ENCODE measurements at regions not wholly inside any gene's neighbourhood (a gene's known extent, or its start where the extent isn't known, plus 50 kb on each side); places are given as distances from the start of the nearest gene placed in this dataset.

DNA sequence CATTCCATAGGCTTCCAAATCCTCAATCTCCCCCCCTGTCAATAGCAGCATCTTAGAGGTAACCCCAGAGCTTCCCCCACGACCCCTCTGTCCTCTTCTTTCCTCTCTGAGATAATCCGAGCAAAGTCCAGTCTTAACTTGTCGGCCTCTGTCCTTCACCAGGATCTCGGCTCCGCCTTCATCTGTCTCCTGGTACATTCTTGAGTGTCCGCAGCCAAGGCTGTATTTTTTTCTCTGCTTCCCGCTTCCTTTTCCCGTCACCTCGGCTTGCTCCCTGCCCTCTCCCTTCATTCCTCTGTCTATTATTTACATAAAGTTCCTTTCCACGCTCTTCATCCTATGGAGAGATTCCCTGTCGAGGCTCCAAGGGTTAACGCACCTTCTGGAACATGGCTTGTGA is 153.9 kb upstream of the GSC start:
- Histone ChIP-seq H3K4me3 (ENCODE audit: low read depth, low read length) (no peak overlapping the region), H3K27me3 (ENCODE audit: control insufficient read depth, insufficient read depth, low read length) (no peaks in the 10 kb centered on the region), H3K9me3 (ENCODE audit: control insufficient read depth, insufficient read depth, low read length) (no peaks in the 10 kb centered on the region), H3K36me3 (ENCODE audit: control insufficient read depth, insufficient read depth, low read length) (no peaks in the 10 kb centered on the region), H3K4me1 (ENCODE audit: control insufficient read depth, insufficient read depth, low read length) (no peaks in the 10 kb centered on the region), H3K9ac (ENCODE audit: low read depth, low read length) (no peak overlapping the region), H3K27ac (ENCODE audit: low read depth, low read length) (no peak overlapping the region)

DNA sequence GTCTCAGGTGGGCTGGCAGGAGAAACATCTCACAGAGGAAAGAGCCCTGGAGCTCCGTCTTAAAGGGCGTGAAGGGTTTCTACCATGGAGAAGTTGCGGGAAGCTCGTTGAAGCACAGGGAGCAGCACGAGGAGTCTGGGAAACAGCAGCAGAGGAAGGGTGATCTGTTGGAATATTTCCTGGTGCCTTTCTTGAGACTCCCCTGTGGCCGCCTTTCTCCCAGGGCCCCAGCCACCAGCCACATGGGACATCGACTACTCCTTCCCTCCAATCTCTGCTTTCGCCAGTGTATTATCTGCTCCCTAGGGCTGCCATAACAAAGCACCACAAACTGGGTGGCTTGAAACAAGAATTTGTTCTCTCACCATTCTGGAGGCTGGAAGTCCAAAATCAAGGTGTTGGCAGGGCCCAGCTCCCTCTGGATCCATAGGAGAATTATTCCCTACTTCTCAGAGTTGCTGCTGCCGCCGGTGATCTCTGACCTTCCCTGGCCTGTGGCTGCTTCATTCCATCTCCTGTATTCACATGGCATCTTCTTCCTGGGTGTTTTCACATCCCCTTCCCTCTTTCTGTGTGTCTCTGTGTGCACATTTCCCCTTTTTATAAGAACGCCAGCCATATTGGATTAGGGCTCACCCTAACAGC is 152.8 kb upstream of the GSC start:
- H3K4me1 ChIP-seq (ENCODE audit: control insufficient read depth, insufficient read depth, low read length), result no peaks in the 10 kb centered on the region
- H3K9ac ChIP-seq (ENCODE audit: low read depth, low read length), result no peak overlapping the region
- no peak overlapping the region for H3K4me3 ChIP-seq (ENCODE audit: low read depth, low read length)
- H3K27me3 ChIP-seq (ENCODE audit: control insufficient read depth, insufficient read depth, low read length), result no peaks in the 10 kb centered on the region
- H3K9me3 ChIP-seq (ENCODE audit: control insufficient read depth, insufficient read depth, low read length), result no peaks in the 10 kb centered on the region
- H3K27ac ChIP-seq (ENCODE audit: low read depth, low read length), result no peak overlapping the region
- no peaks in the 10 kb centered on the region for H3K36me3 ChIP-seq (ENCODE audit: control insufficient read depth, insufficient read depth, low read length)

DNA sequence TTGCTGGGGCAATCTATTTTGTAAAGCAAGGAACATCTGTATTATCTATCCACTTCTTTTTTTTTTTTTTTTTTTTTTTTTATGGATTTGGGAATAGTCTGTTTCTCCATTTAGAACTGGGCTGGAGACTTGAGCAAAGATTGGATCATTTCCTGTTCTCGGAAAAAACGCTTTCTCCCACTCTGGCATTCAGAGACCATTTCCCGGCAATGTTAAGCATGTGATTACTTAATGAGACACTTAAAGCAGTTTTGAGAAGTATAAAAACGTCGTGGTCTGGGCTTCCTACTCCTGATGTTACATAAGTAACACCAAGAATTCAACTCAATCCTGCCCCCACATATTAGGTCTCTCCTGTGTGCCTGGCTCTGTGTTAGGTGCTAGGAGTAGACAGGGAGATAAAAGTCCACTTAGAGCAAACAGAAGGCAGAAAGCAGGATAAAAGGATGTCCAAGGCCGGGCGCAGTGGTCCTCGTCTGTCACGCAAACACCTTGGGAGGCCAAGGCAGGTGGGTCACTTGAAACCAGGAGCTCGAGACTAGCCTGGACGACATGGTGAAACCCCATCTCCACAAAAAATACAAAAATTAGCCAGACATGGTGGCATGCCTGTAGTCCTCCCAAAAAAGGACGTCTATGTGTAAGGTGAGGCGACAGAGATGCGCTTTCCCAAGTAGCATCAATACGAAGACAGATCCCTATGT is 152.1 kb upstream of the GSC start:
- Histone ChIP-seq H3K9me3 (ENCODE audit: control insufficient read depth, insufficient read depth, low read length) (no peaks in the 10 kb centered on the region), H3K4me1 (ENCODE audit: control insufficient read depth, insufficient read depth, low read length) (no peaks in the 10 kb centered on the region), H3K36me3 (ENCODE audit: control insufficient read depth, insufficient read depth, low read length) (no peaks in the 10 kb centered on the region), H3K4me3 (ENCODE audit: low read depth, low read length) (no peak overlapping the region), H3K9ac (ENCODE audit: low read depth, low read length) (no peak overlapping the region), H3K27me3 (ENCODE audit: control insufficient read depth, insufficient read depth, low read length) (no peaks in the 10 kb centered on the region), H3K27ac (ENCODE audit: low read depth, low read length) (no peak overlapping the region)

DNA sequence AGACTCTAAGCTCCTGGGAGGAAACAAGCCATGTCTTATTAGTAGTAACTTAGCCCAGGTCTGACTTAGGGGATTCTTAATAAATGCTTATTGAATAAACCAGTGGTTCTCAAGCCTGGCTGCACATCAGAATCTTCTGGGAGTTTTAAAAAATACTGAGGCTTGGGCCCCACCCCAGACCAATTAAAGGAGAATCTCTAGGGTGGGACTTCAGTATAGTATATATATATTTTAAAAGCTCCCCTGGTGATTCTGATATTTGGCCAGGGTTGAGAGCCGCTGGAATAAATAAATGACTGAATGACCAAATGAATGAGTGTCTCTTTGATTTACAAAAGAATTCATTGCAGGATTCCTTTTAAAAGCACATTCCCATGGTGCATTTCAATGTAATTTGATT is 151.5 kb upstream of the GSC start:
- Histone ChIP-seq H3K27me3 (ENCODE audit: control insufficient read depth, insufficient read depth, low read length) (no peaks in the 10 kb centered on the region), H3K27ac (ENCODE audit: low read depth, low read length) (no peak overlapping the region), H3K9ac (ENCODE audit: low read depth, low read length) (no peak overlapping the region), H3K4me3 (ENCODE audit: low read depth, low read length) (no peak overlapping the region), H3K36me3 (ENCODE audit: control insufficient read depth, insufficient read depth, low read length) (no peaks in the 10 kb centered on the region), H3K4me1 (ENCODE audit: control insufficient read depth, insufficient read depth, low read length) (no peaks in the 10 kb centered on the region), H3K9me3 (ENCODE audit: control insufficient read depth, insufficient read depth, low read length) (no peaks in the 10 kb centered on the region)

DNA sequence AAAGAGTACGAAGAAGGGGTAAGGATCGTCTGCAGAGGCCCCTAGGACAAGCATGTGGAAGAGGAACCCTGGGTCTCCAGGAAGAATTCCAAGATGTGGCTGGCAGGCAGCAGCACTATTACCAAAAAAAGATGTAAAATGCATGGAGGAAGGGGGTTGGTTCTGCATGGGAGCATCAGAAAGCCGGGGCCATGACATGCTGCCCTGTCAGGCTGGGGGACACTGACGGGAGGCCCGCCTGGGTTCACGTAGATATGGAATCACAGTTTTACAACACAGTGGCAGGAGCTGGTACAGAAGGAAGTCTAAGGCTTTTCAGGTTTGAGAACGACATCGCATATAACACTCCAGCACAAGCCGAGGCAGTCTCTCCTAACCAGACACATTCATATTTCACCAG is 150.0 kb upstream of the GSC start:
- H3K27me3 ChIP-seq (ENCODE audit: control insufficient read depth, insufficient read depth, low read length), result no peaks in the 10 kb centered on the region
- H3K36me3 ChIP-seq (ENCODE audit: control insufficient read depth, insufficient read depth, low read length), result no peaks in the 10 kb centered on the region
- no peaks in the 10 kb centered on the region for H3K9me3 ChIP-seq (ENCODE audit: control insufficient read depth, insufficient read depth, low read length)
- no peak overlapping the region for H3K4me3 ChIP-seq (ENCODE audit: low read depth, low read length)
- H3K9ac ChIP-seq (ENCODE audit: low read depth, low read length), result no peak overlapping the region
- H3K27ac ChIP-seq (ENCODE audit: low read depth, low read length), result no peak overlapping the region
- H3K4me1 ChIP-seq (ENCODE audit: control insufficient read depth, insufficient read depth, low read length), result no peaks in the 10 kb centered on the region

DNA sequence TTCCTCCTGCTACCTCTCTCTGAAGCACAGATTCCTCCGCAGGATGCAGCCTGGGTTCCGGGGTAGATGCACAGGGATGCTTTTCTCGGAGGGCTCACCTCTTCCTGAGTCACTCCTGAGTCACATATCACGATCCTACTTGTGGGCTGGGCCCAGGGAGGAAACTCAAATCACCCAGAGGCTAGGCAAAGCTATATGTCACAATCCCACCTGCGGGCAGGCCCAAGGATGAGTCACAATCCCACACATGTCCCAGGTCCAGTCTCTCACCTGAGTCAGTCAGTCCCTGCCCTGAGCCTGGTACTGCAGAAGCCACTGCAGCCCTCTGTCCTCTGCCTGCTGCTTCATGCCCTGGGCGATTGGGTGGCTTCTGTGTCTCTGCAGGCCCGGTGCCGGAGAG is 149.0 kb upstream of the GSC start:
- Histone ChIP-seq H3K4me1 (ENCODE audit: control insufficient read depth, insufficient read depth, low read length) (no peaks in the 10 kb centered on the region), H3K27ac (ENCODE audit: low read depth, low read length) (no peak overlapping the region), H3K27me3 (ENCODE audit: control insufficient read depth, insufficient read depth, low read length) (no peaks in the 10 kb centered on the region), H3K9ac (ENCODE audit: low read depth, low read length) (no peak overlapping the region), H3K4me3 (ENCODE audit: low read depth, low read length) (no peak overlapping the region), H3K36me3 (ENCODE audit: control insufficient read depth, insufficient read depth, low read length) (no peaks in the 10 kb centered on the region), H3K9me3 (ENCODE audit: control insufficient read depth, insufficient read depth, low read length) (no peaks in the 10 kb centered on the region)

DNA sequence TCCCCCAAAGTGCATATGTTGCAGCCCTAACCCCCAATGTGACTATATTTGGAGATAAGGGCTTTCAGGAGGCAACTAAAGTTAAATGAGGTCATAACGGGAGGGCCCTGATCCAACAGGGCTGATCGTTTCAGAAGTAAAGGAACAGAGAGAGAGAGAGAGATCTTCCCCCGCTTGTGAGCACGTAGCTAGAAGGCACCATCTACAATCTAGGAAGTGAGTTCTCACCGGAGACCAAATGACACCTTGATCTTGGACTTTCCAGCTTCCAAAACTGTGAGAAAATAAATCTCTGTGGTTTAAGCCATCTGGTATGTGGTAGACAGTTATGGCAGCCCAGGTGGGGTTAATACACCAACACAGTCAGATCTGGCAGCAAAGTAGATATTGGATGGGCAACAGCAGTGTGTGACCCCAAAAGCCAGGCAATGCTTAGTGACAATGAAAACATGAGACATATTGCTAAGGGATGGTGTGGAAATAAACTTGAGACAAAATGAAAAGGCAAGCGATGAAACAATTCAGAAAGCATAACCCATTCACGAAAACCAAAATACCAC is 147.2 kb upstream of the GSC start:
- Histone ChIP-seq H3K36me3 (ENCODE audit: control insufficient read depth, insufficient read depth, low read length) (no peaks in the 10 kb centered on the region), H3K9me3 (ENCODE audit: control insufficient read depth, insufficient read depth, low read length) (no peaks in the 10 kb centered on the region), H3K4me3 (ENCODE audit: low read depth, low read length) (no peak overlapping the region), H3K27me3 (ENCODE audit: control insufficient read depth, insufficient read depth, low read length) (no peaks in the 10 kb centered on the region), H3K27ac (ENCODE audit: low read depth, low read length) (no peak overlapping the region), H3K4me1 (ENCODE audit: control insufficient read depth, insufficient read depth, low read length) (no peaks in the 10 kb centered on the region), H3K9ac (ENCODE audit: low read depth, low read length) (no peak overlapping the region)

DNA sequence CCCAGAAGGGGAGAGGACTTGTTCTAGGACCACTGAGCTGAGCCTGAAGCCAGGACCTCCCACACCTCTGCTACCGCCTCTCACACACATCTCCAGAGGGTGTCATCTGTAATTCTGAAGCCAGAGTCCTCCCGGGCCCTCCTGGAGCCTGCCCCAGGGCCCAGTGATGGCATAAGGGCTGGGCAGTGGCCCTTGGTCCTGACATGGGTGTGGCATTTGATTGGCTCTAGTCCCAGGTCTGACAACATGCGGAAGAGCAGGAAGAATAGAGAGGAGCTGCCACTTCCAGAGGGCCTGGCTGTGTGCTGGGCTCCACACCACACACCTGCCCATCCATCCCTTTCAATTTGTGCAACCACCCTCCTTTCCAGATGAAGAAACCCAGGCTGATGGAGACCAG is 144.3 kb upstream of the GSC start:
- Histone ChIP-seq H3K4me1 (ENCODE audit: control insufficient read depth, insufficient read depth, low read length) (no peaks in the 10 kb centered on the region), H3K27ac (ENCODE audit: low read depth, low read length) (no peak overlapping the region), H3K36me3 (ENCODE audit: control insufficient read depth, insufficient read depth, low read length) (no peaks in the 10 kb centered on the region), H3K27me3 (ENCODE audit: control insufficient read depth, insufficient read depth, low read length) (no peaks in the 10 kb centered on the region), H3K9me3 (ENCODE audit: control insufficient read depth, insufficient read depth, low read length) (no peaks in the 10 kb centered on the region), H3K4me3 (ENCODE audit: low read depth, low read length) (no peak overlapping the region), H3K9ac (ENCODE audit: low read depth, low read length) (no peak overlapping the region)

DNA sequence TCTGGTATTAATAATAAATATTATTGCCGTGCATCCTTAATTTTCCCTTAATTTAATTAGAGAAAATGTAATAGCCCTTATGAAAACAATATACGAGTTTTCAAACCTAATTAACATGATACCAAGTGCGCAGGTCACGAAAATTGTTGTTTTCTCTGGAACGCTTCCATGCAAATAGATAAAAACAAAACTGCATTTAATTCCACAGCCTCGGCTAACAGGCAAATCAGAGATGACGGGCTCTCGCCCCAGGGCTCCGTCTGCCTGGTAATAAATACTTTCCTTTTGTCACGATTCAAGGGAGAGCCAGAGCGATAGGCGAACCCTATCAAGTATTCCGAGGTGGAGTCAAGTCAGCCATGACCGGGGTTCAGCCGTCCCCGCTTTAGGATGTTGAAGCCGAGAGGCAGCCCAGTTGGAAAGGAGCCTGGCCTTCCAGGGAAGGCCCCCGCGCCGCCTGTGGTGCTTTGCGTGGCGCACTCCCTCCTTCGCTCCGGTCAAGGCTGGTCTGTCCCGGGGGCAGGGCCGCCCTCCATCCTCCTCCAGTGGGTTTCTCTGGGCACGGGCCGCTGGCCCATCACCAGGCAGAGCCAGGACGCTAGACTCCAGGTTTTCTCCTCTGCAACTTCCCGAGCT is 137.8 kb upstream of the GSC start:
- Histone ChIP-seq H3K36me3 (ENCODE audit: control insufficient read depth, insufficient read depth, low read length) (no peaks in the 10 kb centered on the region), H3K4me3 (ENCODE audit: low read depth, low read length) (no peak overlapping the region), H3K27ac (ENCODE audit: low read depth, low read length) (no peak overlapping the region), H3K27me3 (ENCODE audit: control insufficient read depth, insufficient read depth, low read length) (peaks cover 23% of the 10 kb centered on the region), H3K9me3 (ENCODE audit: control insufficient read depth, insufficient read depth, low read length) (no peaks in the 10 kb centered on the region), H3K4me1 (ENCODE audit: control insufficient read depth, insufficient read depth, low read length) (peaks cover 5% of the 10 kb centered on the region; the same call in 1 of the 2 replicates), H3K9ac (ENCODE audit: low read depth, low read length) (no peak overlapping the region)

DNA sequence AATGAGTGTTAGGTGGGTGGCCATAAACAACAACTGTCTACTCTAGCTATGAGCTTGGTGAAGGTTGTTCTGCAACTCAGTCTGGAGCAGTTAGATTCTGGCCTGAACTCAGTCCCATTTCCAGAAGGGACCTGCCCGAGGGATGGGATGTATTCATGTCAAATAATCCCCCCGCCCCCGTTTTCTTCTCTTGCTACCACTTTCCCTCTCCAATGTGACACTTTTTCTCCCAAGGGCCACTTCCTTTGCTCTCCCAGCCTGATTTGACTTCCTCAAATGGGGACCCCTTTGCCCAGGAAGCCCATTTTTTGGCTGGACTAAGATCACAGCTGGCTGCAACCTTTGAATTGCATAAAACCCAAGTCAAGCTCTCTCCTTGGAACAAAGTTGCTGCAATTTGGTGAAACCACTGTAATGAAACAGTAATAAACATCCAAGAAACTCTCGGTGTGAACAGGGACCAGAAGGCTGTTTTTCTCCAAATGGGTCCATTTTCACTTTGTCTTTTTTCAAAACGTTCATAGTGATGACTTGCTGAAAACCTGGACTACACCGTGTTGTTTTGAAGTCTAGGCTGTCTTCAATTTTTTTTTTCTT is 137.2 kb upstream of the GSC start:
- Histone ChIP-seq H3K9me3 (ENCODE audit: control insufficient read depth, insufficient read depth, low read length) (no peaks in the 10 kb centered on the region), H3K27me3 (ENCODE audit: control insufficient read depth, insufficient read depth, low read length) (peaks cover 29% of the 10 kb centered on the region), H3K27ac (ENCODE audit: low read depth, low read length) (no peak overlapping the region), H3K36me3 (ENCODE audit: control insufficient read depth, insufficient read depth, low read length) (no peaks in the 10 kb centered on the region), H3K4me1 (ENCODE audit: control insufficient read depth, insufficient read depth, low read length) (peaks cover 5% of the 10 kb centered on the region; the same call in 1 of the 2 replicates), H3K9ac (ENCODE audit: low read depth, low read length) (no peak overlapping the region), H3K4me3 (ENCODE audit: low read depth, low read length) (no peak overlapping the region)

DNA sequence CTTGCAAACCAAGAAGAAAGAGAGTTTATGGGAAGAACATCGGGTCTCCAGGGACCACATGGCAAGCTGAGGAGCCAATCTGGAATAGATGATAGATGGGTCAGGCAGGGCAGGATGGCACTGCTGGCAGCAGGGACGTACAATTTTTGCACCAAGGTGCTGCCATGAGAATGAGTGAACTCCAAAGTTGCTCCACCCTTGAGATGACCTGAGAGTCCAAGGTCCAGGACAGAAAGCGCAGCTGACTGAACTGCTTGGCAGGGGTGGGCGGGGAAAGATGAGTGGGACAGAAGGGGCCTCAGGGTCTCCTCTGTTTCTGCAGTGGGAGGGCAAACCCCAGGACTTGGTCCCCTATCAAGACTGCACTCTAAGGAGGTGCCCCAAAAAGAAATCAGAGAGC is 136.7 kb upstream of the GSC start:
- Histone ChIP-seq H3K27ac (ENCODE audit: low read depth, low read length) (no peak overlapping the region), H3K36me3 (ENCODE audit: control insufficient read depth, insufficient read depth, low read length) (no peaks in the 10 kb centered on the region), H3K27me3 (ENCODE audit: control insufficient read depth, insufficient read depth, low read length) (peaks cover 31% of the 10 kb centered on the region), H3K4me3 (ENCODE audit: low read depth, low read length) (no peak overlapping the region), H3K9me3 (ENCODE audit: control insufficient read depth, insufficient read depth, low read length) (no peaks in the 10 kb centered on the region), H3K4me1 (ENCODE audit: control insufficient read depth, insufficient read depth, low read length) (peaks cover 5% of the 10 kb centered on the region; the same call in 1 of the 2 replicates), H3K9ac (ENCODE audit: low read depth, low read length) (no peak overlapping the region)
